AG04450 (cell line): ENCODE measurements at regions not wholly inside any gene's neighbourhood (a gene's known extent, or its start where the extent isn't known, plus 50 kb on each side); places are given as distances from the start of the nearest gene placed in this dataset.

Source experiments
- CTCF ChIA-PET: fragments of 300-600, 350-600 bp; formaldehyde crosslinking; extraction: SDS; loops from one replicate; lab custom pipeline; 2022; ENCODE audit warnings: antibody characterized with exemption, inconsistent platforms; lab: Charles Lee
- POLR2A ChIA-PET: fragments of 350-600 bp; formaldehyde crosslinking; extraction: SDS; loops from one replicate; lab custom pipeline; 2021; ENCODE audit warnings: antibody characterized with exemption, inconsistent platforms; lab: Yijun Ruan, JAX
- DNase-seq: peaks from one replicate; pipeline ENCODE4 v3.0.0-alpha.2; 2011; ENCODE audit warnings: low read depth, low spot score
- H3K27ac ChIP-seq: one replicate; pipeline ENCODE4 v1.5.1; 2012; ENCODE audit warnings: low read depth, low read length, control low read depth
- H3K27me3 ChIP-seq: one replicate; pipeline ENCODE4 v1.6.0; 2012; ENCODE audit warnings: low read length; ENCODE audit not compliant: control insufficient read depth, insufficient read depth
- H3K4me3 ChIP-seq: 2 replicates; pipeline ENCODE4 v1.5.1; 2011; ENCODE audit warnings: mild to moderate bottlenecking, low read depth, low read length, control low read depth
- H3K9me3 ChIP-seq: 2 replicates; pipeline ENCODE4 v1.5.1; 2012; ENCODE audit warnings: low read length; ENCODE audit not compliant: control insufficient read depth, insufficient read depth
- CTCF ChIP-seq: IDR thresholded peaks from 2 replicates; pipeline ENCODE4 v1.5.1; 2011; ENCODE audit warnings: low read depth, low read length, control low read depth, inconsistent platforms

GRCh38 chr4:134126955-134127354 is 74.6 kb downstream of the PABPC4L start:
- TF ChIP-seq CTCF = no peak
- DNase-seq = no peak
- Histone ChIP-seq H3K4me3 (no peak overlapping the region), H3K9me3 (no peaks in the 10 kb centered on the region), H3K27ac (no peak overlapping the region), H3K27me3 (no peaks in the 10 kb centered on the region)
- ChIA-PET CTCF (no interaction called here), POLR2A (no interaction called here)

GRCh38 chr4:134126000-134126560 is 75.5 kb downstream of the PABPC4L start:
- POLR2A ChIA-PET = no interaction called here
- CTCF ChIA-PET = no interaction called here
- DNase-seq = no peak
- no peaks in the 10 kb centered on the region for H3K9me3 ChIP-seq
- no peak overlapping the region for H3K4me3 ChIP-seq
- TF ChIP-seq CTCF = no peak
- no peak overlapping the region for H3K27ac ChIP-seq
- H3K27me3 ChIP-seq = no peaks in the 10 kb centered on the region

- POLR2A ChIA-PET = no interaction called here
- DNase-seq = no peak
- no peak for TF ChIP-seq CTCF
- CTCF ChIA-PET = no interaction called here
- Histone ChIP-seq H3K27me3 (no peaks in the 10 kb centered on the region), H3K4me3 (no peak overlapping the region), H3K27ac (no peak overlapping the region), H3K9me3 (no peaks in the 10 kb centered on the region)
Observed at GRCh38 chr4:134122903-134123302, 78.7 kb downstream of the PABPC4L start.

GRCh38 chr4:134117392-134118183 is 84.0 kb downstream of the PABPC4L start:
- DNase-seq = no peak
- ChIA-PET CTCF (no interaction called here), POLR2A (no interaction called here)
- Histone ChIP-seq H3K27ac (no peak overlapping the region), H3K9me3 (no peaks in the 10 kb centered on the region), H3K4me3 (no peak overlapping the region), H3K27me3 (no peaks in the 10 kb centered on the region)
- no peak for TF ChIP-seq CTCF

GRCh38 chr4:134089885-134090284 is 111.7 kb downstream of the PABPC4L start:
- no peak overlapping the region for H3K27ac ChIP-seq
- H3K9me3 ChIP-seq = no peaks in the 10 kb centered on the region
- no peak for DNase-seq
- no peaks in the 10 kb centered on the region for H3K27me3 ChIP-seq
- CTCF ChIA-PET = no interaction called here
- POLR2A ChIA-PET = no interaction called here
- no peak overlapping the region for H3K4me3 ChIP-seq
- TF ChIP-seq CTCF = no peak
